Fibroblast of pulmonary artery (primary cell): ENCODE measurements at regions not wholly inside any gene's neighbourhood (a gene's known extent, or its start where the extent isn't known, plus 50 kb on each side); places are given as distances from the start of the nearest gene placed in this dataset.

Experiments used
- DNase-seq: peaks from one replicate; pipeline ENCODE4 v3.0.0-alpha.2; 2010; ENCODE audit warnings: low read depth
- H3K4me3 ChIP-seq: replicated peaks from 2 replicates; pipeline ENCODE4 v1.5.1; 2011; ENCODE audit warnings: low read depth, mild to moderate bottlenecking, control low read depth, low read length, moderate library complexity
- CTCF ChIP-seq: IDR thresholded peaks from 2 replicates; pipeline ENCODE4 v1.5.1; 2011; ENCODE audit warnings: mild to moderate bottlenecking, control low read depth, low read length, inconsistent platforms; ENCODE audit errors: missing control alignments

- no peak for DNase-seq
- no peak for TF ChIP-seq CTCF
- H3K4me3 ChIP-seq = no peak overlapping the region
These were observed 315.4 kb downstream of the LMO4 start for GRCh38 chr1:87644033-87644578.

- H3K4me3 ChIP-seq = no peak overlapping the region
- DNase-seq = peak; percentile 47
- TF ChIP-seq CTCF = no peak
These were observed 316.0 kb downstream of the LMO4 start for GRCh38 chr1:87644579-87645190.

GRCh38 chr1:87647430-87648177 is 318.9 kb downstream of the LMO4 start:
- H3K4me3 ChIP-seq = no peak overlapping the region
- no peak for TF ChIP-seq CTCF
- no peak for DNase-seq

- TF ChIP-seq CTCF = no peak
- no peak for DNase-seq
- no peak overlapping the region for H3K4me3 ChIP-seq
These were observed 319.8 kb downstream of the LMO4 start for GRCh38 chr1:87648323-87649119.

GRCh38 chr1:87650306-87650705 is 321.6 kb downstream of the LMO4 start:
- DNase-seq = no peak
- no peak for TF ChIP-seq CTCF
- H3K4me3 ChIP-seq = no peak overlapping the region

- no peak for TF ChIP-seq CTCF
- no peak for DNase-seq
- no peak overlapping the region for H3K4me3 ChIP-seq
These were observed 323.5 kb downstream of the LMO4 start for GRCh38 chr1:87652176-87652575.
